SIG-M5 (cell line): ENCODE measurements at regions not wholly inside any gene's neighbourhood (a gene's known extent, or its start where the extent isn't known, plus 50 kb on each side); places are given as distances from the start of the nearest gene placed in this dataset.
"Not testable (repeated sequence)": the region's sequence is repeated elsewhere in the genome, so short reads cannot be mapped to it uniquely, and the experiment has no call there.

ENCODE experiments used
- DNase-seq: peaks from one replicate; lab custom pipeline; 2025; lab: John Stamatoyannopoulos, UW

DNA sequence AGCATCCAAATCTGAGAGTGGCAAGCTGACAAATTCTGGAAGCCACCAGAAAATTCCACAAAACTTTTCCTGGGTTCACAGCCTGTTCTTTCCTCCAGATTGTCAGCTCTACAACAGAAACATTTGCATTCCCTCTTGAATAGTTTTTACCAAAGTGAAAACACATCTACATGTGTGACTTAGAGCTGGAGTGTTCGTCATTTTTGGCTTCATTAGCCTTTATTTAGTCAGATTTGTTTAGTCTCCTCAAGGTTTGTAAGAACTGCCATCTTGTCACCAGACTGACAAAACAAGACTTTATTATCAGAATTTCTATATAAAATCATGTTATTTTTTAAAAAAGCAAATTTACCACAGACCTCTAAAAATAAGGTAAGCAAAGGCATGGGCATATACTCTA, 347.3 kb downstream of the TRIM36 start:
- no peak for DNase-seq

DNA sequence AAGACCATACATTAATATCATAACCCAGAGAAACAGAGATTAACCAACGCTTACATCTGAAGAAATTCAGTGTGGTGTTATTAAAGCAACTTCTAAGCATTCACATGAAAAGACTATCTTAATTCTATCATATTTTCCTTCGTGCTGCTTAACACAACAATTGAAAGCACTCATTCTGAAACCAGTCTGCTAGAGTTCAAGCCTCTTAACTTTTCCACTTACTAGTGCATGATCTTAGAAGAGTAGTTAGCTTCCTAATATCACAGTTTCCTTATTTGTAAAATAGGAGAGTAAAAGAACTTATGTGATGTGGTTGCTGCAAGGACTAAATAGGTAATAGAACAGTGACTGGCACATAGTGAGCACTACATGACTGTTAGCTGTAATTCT, 379.3 kb downstream of the TRIM36 start:
- no peak for DNase-seq

DNA sequence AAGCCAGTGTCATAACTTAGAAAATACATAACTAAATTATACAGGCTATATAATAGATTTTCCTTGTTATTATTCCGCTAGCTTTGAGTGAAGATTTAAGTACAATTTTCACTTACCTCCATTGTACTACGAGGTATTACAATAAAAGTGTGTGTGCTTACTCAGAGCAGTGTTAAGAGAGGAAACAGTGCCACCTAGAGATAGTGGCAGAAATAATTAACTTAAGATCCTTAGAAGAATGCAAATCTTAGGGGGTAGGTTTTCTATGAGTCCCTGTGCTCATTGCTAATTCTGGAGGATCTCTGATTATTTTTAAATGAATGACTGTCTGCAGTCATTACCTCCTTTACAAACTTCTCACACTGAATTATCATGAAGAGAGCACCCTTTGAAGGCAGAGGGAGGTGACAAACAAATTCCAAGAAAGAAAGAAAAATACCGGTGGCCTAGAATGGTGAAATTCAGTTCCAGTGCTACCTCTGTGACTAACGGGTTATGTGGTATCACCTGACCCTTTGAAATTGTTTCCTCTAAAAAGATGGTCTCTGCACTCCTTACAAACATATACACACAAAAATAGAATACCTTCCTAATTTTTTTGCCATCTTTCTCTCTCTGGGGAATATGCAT, 379.8 kb downstream of the TRIM36 start:
- peak; percentile 13 for DNase-seq

DNA sequence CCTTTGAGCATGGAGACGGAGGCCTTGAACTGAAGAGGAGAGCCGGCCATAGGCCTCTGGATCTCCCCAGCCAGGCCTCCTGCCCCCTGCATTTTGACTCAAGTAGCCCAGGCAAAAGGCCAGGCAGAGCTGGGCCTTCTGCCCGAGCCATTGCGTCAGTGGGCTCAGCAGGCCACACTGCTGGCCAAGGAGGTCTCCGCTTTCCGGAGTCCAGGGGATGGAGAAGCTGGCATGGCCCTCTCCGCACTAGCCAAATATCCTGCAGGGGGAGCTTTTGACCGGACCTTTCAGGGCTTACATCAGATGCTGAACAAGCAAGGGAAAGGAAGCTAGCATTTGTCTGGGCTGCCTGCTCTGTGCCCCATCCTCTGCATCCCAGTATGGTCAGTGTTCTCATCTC, 386.8 kb downstream of the TRIM36 start:
- no peak for DNase-seq

DNA sequence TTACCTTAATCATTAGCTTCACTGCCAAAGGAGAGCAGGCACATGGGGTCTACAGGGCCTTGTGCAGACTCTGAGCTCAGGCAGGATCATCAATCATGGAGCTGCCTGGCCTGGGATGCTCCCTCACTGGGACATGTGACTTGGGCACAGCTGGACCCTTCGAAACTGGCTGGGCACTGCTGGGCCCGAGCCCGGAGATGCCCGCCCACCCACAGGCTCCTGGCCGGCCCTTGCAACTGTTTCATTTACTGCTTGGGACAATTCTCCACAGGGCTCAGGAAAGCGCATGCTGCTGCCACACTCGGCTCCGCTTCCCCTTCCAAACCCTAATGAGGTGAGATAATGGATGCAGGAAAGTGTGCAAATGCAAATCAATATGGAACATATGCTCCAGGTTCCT, 387.5 kb downstream of the TRIM36 start:
- no peak for DNase-seq

DNA sequence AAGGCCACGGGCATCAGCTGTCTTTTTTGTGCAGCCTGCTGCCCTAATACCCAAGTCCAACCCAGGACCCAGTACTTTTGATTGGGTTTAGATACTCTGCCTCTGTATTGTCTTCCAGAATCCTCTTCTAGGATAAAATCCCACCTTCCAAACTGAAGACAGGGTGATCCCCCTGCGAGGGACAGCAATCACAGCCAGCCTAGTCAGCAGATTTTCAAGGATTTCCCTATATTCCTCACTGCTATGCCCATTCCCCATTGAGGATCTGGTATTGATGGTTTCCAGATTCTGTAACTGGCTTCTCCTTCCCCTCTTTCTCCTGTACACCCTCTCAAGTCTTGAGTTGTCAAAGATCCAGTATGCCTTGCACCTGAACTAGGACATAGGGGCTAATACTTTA, 389.4 kb downstream of the TRIM36 start:
- DNase-seq, result no peak

DNA sequence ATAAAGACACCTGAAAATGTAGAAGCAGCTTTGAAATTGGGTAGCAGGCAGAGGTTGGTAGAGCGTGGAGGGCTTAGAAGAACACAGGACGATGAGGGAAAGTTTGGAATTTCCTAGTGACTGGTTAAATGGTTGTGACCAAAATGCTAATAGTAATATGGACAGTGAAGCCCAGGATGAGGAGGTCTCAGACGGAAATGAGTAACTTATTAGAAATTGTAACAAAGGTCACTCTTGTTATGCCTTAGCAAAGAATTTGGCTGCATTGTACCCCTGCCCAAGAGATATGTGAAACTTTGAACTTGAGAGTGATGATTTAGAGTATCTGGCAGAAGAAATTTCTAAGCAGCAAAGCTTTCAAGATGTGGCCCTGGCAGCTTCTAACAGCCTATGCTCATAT, 382.5 kb downstream of the KCNN2 start:
- DNase-seq, result no peak

DNA sequence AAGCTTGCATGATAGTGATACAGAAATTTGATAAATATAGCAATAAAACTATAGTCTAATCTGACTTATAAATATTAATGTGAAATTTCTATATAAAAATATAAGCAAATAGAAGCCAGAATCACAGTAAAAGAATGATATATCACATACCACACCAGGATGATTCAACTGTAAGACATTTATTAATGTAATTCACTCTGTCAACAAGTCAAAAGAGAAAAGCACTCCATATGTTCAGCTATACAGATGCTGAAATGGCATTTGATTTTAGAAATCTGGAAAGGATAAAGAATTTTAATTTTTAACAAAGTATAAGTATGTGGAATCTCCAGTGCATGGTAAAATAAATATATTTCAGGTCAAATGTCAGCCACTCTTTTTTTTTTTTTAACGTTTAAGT, 372.4 kb downstream of the KCNN2 start:
- no peak for DNase-seq

DNA sequence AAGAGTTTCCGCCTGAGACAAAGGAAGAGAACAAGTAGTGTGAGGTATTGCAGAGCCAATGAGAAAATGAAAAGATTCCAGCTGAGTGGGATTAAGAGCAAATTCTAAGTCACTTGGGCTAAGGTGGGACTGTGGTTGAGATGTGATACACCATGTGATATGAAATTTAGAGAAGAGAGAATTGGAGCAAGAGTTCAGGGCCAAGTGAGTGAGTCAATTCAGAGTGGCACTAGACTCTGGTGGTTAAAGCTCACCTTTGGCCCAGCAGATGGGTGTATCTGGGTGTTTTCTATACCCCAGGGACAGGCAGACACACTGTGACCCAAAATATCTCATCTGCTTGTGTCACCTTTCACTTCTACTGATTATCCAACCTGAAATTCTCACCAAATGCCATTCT, 368.1 kb downstream of the KCNN2 start:
- DNase-seq, result no peak

DNA sequence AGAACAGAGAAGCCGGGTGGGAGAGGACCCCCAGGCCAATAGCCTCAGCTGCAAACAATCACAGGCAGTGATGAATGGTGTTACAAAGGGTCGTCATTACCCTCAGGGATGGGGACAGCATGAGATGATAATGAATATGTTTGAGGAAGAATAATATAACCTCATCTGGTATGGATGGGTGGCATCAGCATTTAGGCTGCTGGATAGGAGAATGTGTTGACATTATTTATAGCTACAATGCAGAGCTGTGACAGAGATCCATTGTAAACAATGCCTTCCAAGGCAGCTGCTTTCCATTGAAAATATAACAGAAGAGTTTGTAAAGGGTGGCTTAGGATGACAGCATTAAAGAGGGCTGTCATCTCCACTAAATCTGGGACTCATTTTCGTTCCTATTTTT, 365.5 kb downstream of the KCNN2 start:
- no peak for DNase-seq

DNA sequence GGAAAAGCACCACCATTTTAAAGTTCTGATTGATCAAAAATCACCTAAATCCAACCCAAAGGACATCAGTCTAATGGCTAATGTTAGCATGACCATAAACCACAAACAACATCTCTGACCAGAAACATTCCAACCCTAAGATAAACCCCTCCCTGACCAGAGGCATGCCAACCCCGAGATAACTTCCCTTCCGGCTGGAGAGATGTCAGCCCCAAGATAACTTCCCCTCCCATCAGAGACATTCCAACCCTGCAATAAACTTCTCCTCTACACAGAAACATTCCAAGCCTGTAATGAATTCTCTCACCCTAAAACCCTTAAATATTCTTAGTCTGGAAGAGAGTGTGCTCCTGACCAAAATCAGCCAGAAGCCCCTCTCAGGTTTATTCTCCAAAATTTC, 364.3 kb downstream of the KCNN2 start:
- no peak for DNase-seq

DNA sequence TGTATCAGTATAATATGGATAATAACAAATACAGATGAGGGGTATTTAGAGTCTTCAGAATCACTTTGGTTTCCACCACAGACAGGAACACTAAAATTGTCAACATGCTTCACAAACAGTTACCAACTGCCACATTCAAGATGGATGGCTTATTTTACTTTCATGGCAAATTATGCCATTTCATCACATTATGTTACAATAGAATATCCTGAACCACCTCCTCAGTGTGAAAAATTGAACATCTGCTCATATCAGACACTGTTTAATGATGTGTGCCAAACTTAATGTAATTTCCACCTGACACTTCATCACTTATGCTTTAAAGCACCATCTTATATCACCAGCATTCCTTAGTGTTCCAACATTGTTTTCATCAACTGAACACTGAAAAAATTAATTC, 357.4 kb downstream of the KCNN2 start:
- DNase-seq, result no peak

DNA sequence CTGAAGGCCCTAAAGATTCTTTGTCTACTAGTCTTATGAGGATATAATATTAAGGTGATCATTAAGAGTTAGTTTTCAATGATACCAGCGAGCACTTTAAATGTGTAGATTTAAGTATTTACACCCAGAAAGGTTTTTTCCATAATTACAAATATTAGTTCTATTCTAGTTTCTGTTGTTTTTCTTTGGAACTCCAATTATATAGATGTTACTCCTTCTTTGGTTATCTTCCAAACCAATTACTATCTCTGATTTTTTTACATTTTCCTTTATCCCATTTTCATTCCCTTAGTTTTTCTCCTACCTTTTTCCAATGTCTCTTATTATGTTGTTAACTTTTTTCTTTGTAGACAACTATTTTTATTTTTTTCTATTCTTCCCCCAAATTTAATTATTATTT, 355.1 kb downstream of the KCNN2 start:
- no peak for DNase-seq

DNA sequence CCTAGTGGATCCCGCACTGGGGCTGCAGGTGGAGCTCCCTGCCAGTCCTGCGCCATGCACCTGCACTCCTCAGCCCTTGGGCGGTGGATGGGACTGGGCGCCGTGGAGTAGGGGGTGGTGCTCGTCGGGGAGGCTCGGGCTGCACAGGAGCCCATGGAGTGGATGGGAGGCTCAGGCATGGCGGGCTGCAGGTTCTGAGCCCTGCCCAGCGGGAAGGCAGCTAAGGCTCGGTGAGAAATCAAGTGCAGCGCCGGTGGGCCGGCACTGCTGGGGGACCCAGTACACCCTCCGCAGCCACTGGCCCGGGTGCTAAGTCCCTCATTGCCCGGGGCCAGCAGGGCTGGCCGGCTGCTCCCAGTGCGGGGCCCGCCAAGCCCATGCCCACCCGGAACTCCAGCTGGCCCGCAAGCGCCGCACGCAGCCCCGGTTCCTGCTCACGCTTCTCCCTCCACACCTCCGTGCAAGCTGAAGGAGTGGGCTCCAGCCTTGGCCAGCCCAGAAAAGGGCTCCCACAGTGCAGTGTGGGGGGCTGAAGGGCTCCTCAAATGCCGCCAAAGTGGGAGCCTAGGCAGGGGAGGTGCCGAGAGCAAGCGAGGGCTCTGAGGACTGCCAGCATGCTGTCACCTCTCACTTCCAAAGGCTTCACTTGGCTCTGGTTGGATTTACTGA, 342.5 kb downstream of the KCNN2 start:
- DNase-seq, result not testable (repeated sequence)

DNA sequence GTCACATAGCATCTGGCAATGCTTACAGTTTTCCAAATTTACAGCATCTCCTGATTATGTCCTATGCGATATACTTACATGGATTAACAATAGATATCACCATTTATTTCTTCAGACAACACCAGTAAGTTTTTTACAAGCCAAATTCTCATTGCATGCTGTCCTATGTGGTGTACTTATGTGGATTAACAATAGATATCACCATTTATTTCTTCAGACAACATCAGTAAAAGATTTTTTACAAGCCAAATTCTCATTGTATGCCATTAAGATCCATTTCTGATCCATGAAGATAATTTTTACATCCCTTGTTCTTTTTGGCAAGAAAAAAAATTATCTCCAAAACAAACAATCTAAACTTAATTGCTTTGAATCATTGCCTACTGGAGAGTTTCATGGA, 340.9 kb downstream of the KCNN2 start:
- DNase-seq, result no peak

DNA sequence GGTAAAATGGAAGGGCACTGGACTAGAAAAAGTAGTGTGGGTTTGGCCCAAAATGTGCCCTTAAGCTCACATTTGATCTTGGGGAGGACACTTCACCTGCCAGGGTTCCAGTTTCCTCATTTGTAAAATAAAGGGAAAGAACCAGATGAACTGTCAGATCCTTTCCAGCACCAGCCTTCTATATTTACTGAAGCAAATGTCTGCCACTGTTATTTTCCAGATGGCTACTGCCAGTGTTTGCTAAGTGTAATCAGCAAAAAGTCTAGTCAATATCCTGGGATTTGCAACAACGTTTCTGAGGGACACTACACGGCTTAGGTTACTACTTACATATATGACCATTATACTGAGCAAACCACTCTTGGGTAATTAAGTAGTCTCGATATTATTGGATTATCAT, 340.3 kb downstream of the KCNN2 start:
- no peak for DNase-seq

DNA sequence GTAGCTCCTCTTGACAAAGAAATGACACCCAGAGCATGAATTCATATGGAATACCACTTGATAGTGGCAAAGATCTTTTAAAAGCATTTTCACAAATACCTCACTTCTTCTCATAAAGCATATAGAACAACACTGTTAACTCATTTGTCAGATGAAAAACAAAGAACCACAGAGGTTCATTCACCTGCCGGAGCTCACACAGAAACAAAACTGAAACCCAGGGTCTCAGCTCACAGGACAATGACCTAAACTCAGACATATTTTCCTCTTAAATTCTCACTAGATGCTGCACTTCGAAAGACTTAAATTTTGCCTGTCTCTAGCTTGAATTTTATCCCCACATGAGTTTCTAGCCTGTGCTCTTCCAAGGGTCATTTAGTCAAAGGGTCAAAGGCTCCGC, 339.0 kb downstream of the KCNN2 start:
- no peak for DNase-seq

DNA sequence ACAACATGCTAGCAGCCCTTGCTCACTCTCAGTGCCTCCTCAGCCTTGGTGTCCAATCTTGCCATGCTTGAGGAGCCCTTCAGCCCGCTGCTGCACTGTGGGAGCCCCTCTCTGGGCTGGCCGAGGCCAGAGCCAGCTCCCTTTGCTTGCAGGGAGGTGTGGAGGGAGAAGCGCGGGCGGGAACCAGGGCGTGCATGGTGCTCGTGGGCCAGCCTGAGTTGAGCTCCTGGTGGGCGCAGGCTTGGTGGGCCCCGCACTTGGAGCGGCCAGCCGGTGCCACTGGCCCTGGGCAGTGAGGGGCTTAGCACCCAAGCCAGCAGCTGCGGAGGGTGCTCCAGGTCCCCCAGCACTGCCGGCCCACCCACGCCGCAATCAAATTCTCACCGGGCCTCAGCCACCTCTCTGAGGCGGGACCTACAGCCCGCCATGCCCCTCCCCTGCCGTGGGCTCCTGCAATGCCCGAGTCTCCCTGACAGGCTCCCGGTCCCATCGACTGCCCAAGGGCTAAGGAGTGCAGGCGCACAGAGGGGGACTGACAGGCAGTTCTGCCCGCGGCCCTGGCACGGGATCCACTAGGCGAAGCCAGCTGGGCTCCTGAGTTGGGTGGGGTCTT, 333.5 kb downstream of the KCNN2 start:
- no peak for DNase-seq

DNA sequence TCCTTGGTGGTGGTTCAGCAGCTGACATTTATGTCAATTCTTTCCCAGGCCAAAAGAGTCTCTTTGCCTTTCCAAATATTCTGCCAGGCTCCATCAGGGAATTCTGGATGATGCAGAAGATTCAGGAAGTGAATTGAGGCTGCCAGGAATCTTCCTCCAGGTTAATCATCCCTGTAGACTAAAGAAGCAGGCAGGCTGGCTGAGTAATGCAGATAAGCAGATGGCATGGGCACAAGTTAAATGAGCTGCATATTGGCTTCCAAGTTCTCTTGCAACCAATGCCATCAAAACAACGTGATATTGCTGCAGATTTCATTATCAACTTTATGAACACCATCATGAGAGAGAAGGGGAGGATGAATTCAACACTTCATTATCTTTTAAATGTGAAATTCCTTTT, 324.5 kb downstream of the KCNN2 start:
- DNase-seq, result no peak

DNA sequence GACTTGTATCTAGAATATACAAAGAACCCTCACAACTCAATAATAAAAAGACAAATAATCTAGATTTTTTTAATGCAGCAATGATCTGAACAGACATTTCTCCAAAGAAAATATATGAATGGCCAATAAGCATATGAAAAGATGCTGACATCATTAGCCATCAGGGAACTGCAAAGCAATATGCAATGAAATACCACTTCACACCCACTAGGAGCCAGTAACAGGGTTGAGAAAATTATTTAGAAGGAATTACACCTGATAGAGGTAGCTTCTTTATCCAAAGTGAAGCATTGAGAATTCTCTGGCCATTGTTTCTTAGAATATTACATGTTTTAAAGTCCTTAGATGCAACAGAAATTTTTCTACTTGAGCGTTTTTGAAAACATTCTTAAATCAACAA, 316.9 kb downstream of the KCNN2 start:
- no peak for DNase-seq

DNA sequence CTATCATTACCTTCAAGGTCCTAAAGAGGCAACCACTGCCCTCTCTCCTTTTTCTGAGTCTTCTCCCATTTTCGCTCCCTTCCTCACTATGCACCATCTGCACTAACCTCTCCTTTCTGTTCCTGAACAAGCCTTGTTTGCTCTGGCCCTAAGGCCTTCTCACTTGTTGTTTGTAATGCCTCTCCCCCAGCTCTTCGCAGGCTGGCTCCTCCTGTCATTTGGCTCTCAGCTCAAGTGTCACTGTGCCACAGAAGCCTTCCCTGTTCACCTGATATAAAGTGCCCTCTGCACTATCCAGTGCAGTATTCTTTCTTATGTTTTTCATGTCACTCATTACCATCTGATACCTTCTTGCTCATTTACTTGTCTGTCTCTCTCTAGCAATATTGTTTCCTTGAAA, 303.7 kb downstream of the KCNN2 start:
- no peak for DNase-seq

DNA sequence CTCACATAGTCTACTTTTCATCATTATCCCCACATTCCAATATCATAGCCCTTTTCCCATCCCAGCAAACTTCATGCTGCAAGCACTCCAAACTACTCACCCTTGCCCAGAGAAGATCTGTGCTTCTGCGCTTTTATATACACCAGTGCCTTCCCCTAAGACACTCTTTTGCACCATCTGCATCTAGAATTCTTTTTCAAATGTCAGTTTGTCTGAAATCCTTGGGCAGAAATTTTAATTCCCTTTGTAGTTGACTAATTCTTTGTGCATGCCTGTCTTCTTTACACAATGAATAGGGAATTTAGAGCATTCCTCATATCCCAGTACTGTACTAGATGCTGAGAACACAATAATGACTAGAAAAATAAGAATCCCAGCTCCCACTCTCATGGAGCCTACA, 298.9 kb downstream of the KCNN2 start:
- no peak for DNase-seq

DNA sequence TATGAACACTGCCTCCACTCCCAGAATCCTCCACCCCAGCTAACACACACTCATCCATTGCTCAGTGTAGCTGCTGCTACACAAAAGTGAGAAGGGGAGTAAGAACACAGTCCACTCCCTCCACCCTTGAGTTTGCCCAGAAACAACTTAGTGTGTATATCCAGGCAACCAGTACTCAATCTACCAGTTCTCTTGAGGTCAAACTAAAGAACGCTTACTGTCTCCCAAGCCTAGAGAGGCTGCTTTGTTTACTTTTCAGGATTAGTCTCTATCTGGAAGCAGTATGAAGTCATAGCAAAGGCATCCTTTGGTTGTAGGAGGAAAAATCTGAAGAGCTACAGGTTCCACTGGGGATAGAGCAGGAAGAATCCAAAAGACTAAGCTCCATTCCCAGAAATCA, 296.3 kb downstream of the KCNN2 start:
- DNase-seq, result no peak
